NCI-H2081 treated with DMSO at 0.1 percent for 48 hours (cell line): ENCODE measurements at regions not wholly inside any gene's neighbourhood (a gene's known extent, or its start where the extent isn't known, plus 50 kb on each side); places are given as distances from the start of the nearest gene placed in this dataset.
"Not testable (repeated sequence)": the region's sequence is repeated elsewhere in the genome, so short reads cannot be mapped to it uniquely, and the experiment has no call there.

Experiments used
- DNase-seq: peaks from one replicate; lab custom pipeline; 2025; lab: John Stamatoyannopoulos, UW

DNA sequence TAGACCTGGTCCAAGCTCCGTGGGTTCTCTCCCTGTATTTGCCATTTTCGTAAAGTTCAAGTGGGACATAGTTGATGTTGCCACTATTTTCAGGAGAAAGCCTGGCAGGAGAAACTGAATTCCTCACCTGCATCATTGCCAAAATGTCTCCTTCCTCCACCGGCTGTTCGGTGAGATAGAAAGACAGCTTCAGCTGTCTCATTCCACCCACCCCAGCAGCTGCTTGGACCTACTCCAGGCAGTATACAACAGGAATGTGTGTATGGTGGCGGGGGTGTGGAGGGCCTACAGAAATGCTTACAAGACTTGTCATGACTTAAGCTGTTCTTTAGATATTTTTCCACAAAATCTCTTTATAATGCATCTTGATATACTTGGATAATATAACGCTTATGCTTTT is 132.7 kb upstream of the RAP2B start:
- no peak for DNase-seq

DNA sequence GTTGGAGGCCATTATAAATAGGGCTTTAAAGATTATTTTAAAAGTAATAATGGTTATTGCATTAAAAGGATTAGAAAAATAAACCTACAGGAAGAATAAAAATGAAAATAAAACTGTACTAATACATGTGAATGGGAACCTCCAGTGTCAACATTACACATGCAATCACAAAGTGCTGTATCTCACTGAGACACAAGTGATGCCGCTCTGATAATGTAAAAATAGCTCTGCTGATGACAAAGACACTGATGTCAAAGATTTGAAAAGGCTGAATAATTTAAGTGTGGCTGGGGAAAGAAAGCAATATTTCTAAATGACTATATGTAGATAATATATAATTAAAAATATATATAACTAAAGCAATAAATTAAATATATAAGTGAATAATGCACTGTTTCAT is 129.1 kb upstream of the RAP2B start:
- no peak for DNase-seq

DNA sequence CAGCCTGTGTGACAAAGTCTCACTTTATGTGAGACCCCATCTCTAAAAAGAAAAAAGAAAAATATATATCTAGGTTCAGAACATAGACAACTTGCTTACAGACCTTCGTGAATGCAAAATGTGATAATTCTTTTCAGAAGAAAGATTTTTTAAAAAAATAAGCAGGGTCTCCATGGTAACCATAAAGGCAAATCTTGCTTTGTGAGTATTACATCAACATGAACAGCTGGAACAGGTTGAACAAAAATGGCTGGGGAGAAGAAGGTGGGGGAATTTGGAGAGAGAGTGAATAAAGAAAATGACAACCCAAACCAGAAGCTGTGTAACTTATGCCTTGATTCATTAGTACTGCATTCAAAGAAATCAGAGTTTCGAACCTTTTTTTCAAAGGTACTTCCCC is 125.2 kb upstream of the RAP2B start:
- no peak for DNase-seq

DNA sequence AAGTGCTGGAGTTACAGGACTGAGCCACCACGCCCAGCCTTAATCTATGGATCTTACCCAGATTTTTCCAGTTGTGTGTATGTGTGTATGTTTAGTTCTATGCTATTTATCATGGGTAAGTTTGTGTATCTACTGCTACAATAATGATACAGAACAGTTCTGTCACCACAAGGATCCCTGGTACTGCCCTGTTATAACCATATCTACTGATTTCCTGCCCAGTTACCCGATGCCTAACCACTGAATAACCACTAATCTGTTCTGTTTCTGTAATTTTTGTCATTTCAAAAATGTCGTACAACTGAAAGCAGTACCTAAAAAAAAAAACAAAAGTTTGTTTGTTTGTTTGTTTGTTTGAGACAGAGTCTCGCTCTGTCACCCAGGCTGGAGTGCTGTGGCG is 123.7 kb upstream of the RAP2B start:
- DNase-seq, result no peak

DNA sequence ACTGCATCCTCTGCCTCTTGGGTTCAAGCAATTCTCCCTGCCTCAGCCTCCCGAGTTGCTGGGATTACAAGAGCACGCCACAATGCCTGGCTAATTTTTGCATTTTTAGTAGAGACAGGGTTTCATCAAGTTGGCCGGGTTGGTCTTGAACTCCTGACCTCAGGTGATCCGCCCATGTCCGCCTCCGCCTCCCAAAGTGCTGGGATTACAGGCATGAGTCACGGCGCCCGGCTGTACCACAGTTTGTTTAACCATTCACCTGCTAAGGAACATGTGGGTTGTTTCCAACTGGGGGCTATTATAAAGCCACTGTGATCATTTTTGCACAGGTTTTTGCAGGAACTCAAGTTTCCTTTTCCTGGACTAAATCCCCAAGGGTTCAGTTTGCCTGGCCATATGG is 123.2 kb upstream of the RAP2B start:
- DNase-seq, result no peak

DNA sequence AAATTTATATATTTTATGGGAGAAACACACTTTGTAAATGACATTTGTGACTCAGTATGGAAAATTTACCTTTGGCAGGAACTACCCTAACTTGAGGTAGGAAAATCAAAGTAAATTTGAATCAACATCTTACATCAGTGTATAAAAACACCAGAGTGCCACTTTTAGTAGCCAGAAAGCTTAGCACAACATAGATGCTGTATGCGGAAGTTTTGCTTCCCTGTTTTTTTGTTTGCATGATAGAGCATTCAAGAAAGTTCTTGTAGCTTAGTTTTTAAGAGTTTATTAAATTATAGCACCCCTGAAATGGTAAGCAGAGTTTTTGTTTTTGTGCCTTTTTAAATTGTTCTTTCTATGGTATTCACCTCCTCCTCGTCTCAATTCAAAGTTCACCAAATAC is 120.8 kb upstream of the RAP2B start:
- no peak for DNase-seq

DNA sequence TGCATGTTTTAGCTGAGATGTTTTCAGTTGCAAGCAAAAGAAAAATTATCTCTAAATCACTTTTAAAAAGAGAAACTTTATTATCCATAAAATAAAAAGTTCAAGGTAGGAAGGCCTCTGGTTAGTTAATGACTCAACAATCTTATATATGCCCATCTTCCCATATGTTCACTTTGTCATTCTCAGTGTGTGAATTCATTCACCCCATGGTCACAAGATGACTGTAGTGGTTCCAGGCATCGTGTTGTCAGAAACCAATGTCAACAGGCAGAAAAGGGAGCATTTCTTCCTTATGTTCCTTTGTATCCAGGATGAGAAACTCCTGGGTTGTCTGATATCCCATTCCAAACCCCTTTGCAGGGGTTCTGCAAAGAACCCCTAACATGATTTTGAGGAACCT is 119.9 kb upstream of the RAP2B start:
- no peak for DNase-seq

DNA sequence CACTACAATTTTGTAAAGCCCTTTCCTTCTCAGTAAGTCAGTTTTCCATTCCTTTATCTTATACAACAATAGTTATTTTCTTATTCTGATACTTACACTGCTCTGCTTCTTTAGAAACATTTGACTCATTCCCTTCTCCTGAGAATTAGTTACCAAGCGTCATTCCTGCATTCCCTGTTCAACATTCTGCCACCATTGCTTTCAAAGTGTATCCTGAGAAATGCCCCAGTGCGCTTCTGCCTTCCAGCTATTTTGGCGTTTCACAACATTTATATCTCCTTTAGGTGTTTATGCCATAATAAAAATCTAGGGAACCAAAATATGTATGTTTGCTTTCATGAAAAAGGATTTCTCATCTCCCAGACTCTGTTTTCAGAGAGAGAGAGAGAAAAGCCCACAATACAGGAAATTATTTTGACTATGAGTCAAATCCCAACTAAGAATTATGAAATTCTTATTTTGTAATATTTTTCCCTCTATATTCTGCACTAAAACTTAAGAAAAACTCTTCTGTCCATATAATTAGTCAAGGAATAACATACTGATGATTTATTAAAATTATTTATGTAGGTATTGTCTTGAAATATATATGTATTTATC is 118.2 kb upstream of the RAP2B start:
- no peak for DNase-seq

DNA sequence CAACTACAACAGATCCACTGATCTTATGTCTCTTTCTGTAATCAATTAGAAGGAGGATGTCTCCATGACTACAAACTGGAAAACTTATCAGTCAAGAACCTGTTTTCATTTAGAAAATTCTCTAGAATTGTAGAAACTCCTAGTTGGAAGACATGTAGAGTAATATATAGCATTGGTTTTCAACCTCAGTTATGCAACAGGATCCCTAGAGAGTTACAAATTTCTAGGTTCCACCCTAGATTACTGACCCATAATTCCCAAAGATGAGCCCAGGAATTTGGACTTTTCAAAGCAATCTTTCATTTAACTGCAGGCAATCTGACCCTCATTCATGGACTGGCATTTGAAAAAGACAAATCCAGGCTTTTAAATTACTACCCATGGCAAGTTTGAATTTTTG is 116.9 kb upstream of the RAP2B start:
- no peak for DNase-seq

DNA sequence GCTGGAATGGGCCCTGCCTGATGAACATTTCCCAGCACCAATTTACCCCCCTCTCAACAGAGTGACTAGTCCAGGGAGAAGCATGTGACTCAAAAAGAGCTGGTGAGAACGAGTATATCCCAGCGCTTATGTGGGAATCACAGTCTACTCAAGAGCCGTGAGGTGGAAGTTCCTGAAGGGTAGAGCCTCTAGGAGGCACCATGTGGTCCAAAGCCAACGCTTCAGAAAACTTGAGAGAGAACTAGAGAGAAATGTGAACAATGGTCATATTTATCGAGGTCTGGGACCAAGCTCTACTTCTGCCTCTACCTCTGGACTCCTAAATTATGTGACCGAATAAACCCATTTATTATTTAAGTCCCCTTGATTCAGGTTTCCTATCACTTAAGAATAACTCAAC is 111.0 kb upstream of the RAP2B start:
- no peak for DNase-seq

DNA sequence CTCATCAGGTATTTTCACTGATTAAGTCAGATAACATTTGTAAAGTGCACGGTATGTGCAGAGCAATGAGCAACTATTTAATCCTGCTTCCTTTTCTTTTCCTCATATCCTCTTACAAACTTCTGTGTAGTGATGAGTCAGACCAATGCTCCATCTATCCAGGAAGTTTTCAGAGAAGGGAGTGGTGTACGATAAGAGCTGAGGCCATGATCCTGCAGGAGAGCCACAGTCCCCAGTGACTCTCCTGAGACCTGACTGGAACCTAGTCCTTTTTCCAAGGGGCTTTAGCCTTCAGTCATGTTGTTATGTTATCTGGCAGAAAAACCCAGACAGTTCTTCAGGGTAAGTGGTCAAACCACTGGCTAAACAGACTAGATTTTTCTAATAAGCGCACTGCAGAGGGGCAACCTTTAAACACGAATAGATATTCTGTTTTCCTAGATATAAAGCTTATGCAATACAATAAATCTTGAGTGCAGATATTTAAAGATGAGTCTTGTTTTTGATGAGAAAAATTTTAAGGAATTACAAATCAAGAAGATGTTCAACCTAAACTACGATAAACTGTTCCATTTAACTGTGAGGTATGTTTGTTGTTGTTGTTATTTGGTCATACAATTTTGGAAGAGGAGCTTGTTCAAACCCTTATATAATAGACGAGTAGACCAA is 110.5 kb upstream of the RAP2B start:
- DNase-seq, result no peak

DNA sequence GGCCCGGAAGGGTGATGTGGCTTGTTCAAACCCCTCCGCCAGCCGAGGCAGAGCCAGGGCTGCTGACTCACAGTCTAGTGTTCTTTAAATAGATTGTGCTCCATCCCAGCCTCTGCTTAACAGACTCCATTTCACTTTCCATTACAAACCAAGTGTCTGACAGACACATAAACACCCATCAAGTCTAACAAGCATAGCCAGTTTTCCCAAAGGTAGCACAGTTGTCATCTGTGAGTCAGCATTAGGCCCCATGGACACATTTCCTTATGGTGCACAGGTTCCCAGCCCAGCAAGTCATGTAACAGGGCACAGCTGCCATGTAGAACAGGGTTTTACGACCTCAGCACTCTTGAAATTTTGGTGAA is 109.9 kb upstream of the RAP2B start:
- no peak for DNase-seq

DNA sequence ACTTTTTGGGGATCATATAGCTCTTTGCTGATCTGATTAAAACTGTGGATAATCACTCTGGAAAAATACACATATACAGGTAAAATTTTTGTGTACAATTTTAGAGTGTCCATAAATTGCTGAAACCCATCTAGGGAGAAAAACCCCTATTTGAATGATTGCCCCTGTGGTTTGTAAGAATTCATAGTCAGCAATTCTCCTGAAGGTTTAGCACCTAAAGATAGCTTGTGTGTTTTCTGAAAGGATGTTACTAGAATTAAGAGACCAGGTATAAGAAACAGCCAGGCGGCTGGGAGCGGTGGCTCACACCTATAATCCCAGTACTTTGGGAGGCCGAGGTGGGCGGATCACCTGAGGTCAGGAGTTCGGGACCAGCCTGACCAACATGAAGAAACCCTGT is 106.8 kb upstream of the RAP2B start:
- no peak for DNase-seq

DNA sequence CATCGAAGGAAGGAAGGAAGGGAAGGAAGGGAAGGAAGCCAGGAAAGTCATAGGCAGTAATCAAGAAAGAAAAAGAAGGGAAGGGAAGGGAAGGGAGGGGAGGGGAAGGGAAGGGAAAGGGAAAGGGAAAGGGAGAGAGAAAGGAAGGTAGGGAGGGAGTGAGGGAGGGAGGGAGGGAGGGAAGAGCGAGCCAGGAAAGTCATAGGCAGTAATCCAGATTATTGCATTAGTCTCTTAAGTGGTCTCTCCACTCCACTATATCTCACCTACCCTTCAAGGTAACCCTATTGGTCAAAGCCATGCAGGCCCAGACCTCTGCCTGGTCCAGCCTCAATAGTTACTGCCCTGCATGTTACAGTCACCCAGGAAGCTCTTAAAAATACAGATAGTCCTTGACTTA is 106.2 kb upstream of the RAP2B start:
- no peak for DNase-seq

DNA sequence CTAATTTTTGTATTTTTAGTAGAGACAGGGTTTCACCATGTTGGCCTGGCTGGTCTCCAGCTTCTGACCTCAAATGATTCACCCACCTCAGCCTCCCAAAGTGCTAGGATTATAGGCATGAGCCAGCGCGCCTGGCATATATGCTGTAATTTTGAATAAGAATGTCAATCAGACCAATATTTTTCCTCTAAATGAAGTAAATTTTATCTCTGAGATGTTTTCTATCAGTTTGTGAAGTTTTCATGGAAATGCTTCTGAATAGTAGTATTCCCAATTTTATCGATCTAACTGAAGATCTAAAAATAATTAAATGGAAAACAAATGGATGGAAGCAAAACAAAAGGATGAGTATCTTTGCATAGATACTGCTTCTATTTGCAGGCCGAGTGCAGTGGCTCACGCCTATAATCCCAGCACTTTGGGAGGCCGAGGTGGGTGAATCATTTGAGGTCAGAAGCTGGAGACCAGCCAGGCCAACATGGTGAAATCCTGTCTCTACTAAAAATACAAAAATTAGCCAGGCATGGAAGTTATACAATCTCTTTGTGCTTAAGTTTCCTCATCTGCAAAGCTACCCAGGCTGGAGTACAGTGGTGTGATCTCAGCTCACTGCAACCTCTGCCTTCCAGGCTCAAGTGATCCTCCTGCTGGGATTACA is 103.9 kb upstream of the RAP2B start:
- not testable (repeated sequence) for DNase-seq

DNA sequence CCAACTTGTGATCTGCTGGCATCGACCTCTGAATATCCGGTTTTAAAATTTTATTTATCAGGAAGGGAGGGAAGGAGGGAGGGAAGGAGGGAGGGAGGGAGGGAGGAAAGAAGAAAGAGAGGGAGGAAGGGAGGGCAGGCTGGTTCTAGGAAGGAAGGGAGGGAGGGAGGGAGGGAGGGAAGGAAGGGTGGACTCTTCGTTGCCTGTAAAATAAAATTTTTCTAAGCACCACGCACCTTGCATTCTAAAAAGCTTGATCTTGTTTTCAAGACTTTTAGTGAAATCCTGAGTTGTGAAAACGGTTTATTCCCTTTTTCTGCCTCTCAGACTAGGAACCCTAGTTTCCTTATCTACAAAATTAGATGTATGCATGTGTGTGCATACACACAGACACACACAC is 101.7 kb upstream of the RAP2B start:
- no peak for DNase-seq

DNA sequence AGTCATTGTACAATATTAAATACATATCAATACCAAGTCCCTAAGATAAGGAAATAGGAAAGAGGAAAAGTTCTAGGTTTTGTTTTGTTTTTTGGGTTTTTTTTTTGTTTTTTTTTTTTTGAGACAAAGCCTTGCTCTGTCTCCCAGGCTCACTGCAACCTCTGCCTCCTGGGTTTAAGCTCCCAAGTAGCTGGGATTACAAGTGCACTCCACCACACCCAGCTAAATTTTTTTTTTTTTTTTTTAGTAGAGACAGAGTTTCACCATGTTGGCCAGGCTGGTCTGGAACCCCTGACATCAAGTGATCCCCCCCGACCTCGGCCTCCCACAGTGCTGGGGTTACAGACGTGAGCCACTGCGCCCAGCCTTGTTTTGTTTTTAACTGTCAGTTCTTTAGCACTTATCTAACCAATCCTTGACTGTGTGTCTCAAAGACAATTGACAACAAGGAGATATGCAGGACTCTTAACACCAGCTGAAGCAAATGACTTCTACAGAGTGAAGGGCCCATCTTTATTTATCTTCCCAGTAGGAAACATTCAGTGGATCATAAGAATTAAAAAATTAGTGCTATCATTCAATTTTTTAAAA is 100.0 kb upstream of the RAP2B start:
- no peak for DNase-seq

DNA sequence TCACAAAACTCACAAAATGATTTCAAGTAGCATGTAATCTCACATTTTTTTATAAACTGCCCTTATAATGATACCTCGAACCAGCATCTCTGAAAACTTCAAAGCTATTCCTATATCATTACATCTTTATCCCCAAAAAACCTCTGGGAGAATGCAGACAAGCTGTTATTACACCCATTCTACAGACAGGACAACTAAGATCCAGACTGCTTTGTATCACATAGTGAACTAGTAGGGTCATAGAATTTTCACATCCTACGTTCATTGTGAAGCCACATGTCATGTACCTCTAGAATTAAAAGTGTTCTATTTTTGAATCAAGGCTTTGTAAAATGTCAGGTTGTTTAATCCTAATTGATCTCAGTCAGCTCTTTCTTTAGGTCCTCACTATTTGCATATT is 98.7 kb upstream of the RAP2B start:
- DNase-seq, result no peak

DNA sequence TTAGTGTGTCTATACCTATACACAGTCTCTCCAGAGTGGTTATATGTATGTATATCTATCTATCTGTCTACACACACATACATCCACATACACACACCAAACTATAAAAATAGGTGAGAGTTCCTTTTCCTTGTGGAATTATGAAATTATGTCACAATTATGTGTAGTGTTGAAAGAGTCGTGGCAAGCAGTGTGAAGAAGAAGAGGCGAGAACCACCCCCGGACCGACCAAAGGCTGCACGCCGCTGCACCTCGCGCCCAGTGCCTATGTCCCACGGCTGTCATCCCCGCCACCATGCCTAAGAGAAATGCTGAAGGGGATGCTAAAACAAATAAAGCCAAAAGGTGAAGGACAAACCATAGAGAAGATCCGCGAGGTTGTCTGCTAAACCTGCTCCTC is 95.0 kb upstream of the RAP2B start:
- no peak for DNase-seq

DNA sequence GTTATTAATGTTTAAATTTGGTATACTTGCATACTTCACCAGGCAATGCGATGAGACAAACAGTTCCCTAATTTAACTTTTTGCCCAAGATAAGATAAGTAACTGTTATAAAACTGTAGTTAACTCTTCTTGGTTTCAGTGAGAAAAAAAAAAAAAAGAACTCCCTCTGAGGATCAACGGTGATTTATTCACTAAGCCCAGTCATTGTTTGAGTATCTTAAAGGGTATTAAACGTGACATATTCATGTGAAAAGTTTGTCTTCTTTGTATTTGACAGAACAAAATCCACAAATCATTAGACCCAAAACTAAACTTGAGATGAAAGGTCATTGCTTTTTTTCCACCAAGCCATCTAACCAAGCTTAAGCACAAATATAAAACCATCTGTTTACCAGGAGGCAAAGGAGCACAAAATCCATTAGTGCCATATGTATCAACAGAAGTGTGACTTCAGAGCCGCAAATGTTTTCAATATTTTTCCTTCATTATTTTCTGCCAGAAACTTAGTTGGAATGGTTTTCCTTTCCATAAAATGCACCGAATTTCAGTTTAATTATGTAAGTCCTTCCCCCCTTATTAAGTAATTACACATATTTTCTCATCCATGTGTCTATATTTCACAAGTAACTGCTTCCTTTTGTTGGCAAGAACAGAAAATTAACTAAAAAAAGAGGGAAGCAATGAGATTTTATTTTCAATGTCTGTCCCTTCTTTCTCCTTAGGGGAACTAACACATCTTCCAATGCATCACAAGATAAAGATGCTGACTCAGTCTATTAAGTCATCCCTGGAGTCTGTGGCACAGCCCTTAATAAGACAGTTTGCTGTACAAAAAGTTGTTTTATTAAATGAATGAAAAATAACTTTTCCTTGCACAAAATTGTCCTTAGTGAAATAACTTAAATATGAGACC is 92.2 kb upstream of the RAP2B start:
- no peak for DNase-seq

DNA sequence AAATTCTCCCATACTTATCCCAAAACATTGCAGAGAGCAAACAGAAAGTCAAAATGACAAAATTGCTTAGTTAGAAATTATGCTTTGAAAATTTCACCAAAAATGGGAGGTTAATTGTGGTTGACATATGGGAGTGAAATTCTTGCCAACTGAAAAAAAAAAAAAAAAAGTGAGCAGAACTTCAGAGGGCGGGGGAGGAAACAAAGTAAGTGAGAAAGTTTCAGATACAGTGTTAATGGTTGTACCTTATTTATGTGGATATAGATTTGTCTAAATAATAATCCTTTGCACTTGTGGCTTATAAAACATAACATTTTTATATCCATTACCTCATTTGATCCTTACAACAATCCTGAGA is 91.5 kb upstream of the RAP2B start:
- DNase-seq, result no peak

DNA sequence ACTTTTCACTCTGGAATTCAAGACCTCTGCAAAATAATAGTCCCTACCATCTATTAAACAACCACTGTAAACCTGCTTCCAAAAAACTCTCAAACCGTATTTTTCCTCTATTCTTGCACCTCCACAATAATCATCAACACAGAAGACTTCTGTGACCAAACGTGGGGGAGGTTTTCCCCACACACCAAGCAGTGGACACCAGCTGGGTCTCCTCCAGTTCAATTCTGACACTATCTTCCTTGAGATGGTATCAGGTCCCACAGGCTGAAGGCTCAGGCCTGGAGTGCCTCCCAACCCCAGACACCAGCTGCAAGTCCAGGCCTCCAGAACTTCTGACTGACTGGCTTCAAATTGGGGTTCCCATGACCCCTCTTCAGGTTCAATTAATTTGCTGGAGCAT is 89.6 kb upstream of the RAP2B start:
- no peak for DNase-seq

DNA sequence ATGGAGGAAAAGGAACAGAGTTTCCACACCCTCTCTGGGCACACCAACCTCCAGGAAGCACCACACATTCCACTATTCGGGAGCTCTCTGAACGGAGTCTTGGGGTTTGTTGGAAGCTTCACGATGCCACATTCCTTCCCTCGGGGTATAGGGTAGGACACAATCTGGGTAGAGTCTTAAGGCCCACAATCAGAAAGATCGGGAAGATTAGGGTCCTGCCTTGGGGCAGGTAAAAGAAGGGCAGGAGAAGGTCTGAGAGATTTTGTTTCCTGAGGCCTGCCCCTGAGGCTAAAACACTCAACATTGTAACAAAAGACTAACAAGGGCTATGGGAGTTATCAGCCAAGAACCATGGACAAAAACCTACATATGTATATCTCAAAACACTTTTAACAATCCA is 89.2 kb upstream of the RAP2B start:
- DNase-seq, result no peak
